Hepatocyte (in vitro differentiated cells): ENCODE measurements at regions not wholly inside any gene's neighbourhood (a gene's known extent, or its start where the extent isn't known, plus 50 kb on each side); places are given as distances from the start of the nearest gene placed in this dataset.

ENCODE experiments used
- DNase-seq: peaks from one replicate; pipeline ENCODE4 v3.0.0-alpha.2; 2016; ENCODE audit warnings: low spot score
- H2AFZ ChIP-seq: fragments of 200-600 bp; sonication (generic); 2 replicates; pipeline ENCODE4 v1.6.0; 2016; ENCODE audit warnings: antibody characterized with exemption, mild to moderate bottlenecking
- H3K27ac ChIP-seq: fragments of 200-600 bp; sonication (generic); 2 replicates; pipeline ENCODE4 v1.5.1; 2016; ENCODE audit warnings: mild to moderate bottlenecking
- H3K27me3 ChIP-seq: fragments of 200-600 bp; sonication (generic); 2 replicates; pipeline ENCODE4 v1.6.1; 2016
- H3K36me3 ChIP-seq: fragments of 200-600 bp; sonication (generic); replicated peaks from 2 replicates; pipeline ENCODE4 v1.5.1; 2016; ENCODE audit warnings: low read depth; ENCODE audit not compliant: insufficient read depth
- H3K4me1 ChIP-seq: fragments of 200-600 bp; sonication (generic); 2 replicates; pipeline ENCODE4 v1.5.1; 2016; ENCODE audit warnings: mild to moderate bottlenecking, moderate library complexity; ENCODE audit not compliant: insufficient read depth
- H3K4me2 ChIP-seq: fragments of 200-600 bp; sonication (generic); 2 replicates; pipeline ENCODE4 v1.6.0; 2016
- H3K4me3 ChIP-seq: fragments of 200-600 bp; sonication (generic); 2 replicates; pipeline ENCODE4 v1.5.1; 2016; ENCODE audit warnings: mild to moderate bottlenecking
- H3K79me2 ChIP-seq: fragments of 200-600 bp; sonication (generic); 2 replicates; pipeline ENCODE4 v1.6.0; 2017; ENCODE audit warnings: mild to moderate bottlenecking
- H3K9me2 ChIP-seq: fragments of 200-600 bp; sonication (generic); replicated peaks from 2 replicates; pipeline ENCODE4 v1.6.0; 2017; ENCODE audit warnings: mild to moderate bottlenecking; ENCODE audit not compliant: insufficient read depth
- H3K9me3 ChIP-seq: fragments of 200-600 bp; sonication (generic); 2 replicates; pipeline ENCODE4 v1.5.1; 2016; ENCODE audit warnings: low read depth, mild to moderate bottlenecking
- H4K20me1 ChIP-seq: fragments of 200-600 bp; sonication (generic); 2 replicates; pipeline ENCODE4 v1.6.0; 2016; ENCODE audit warnings: mild to moderate bottlenecking; ENCODE audit not compliant: insufficient read depth, poor library complexity, severe bottlenecking
- CTCF ChIP-seq: fragments of 200-600 bp; sonication (generic); IDR thresholded peaks from 2 replicates; pipeline ENCODE4 v1.5.1; 2016; ENCODE audit warnings: antibody characterized with exemption, mild to moderate bottlenecking; ENCODE audit not compliant: poor library complexity
- EZH2 ChIP-seq: fragments of 200-600 bp; sonication (generic); IDR thresholded peaks from 2 replicates; pipeline ENCODE4 v1.6.1; 2016; ENCODE audit warnings: antibody characterized with exemption, mild to moderate bottlenecking, borderline replicate concordance
- EZH2phosphoT487 ChIP-seq: fragments of 200-600 bp; sonication (generic); IDR thresholded peaks from one replicate; pipeline ENCODE4 v1.6.1; 2018; ENCODE audit warnings: antibody characterized with exemption, mild to moderate bottlenecking, low read depth, moderate library complexity; ENCODE audit not compliant: unreplicated experiment, severe bottlenecking
- WGBS: methylation state at CpG from one replicate; pipeline ENCODE4 v1.1.6; 2016; ENCODE audit warnings: low lambda C conversion rate; ENCODE audit errors: missing lambda C conversion rate; 5-methylcytosine and 5-hydroxymethylcytosine counted together

GRCh38 chr20:4581838-4582237 lies 104.4 kb upstream of the PRNP start:
- no peaks in the 10 kb centered on the region for H3K9me2 ChIP-seq
- no peaks in the 10 kb centered on the region for H3K36me3 ChIP-seq
- no peak overlapping the region for H3K4me2 ChIP-seq
- no peaks in the 10 kb centered on the region for H3K4me1 ChIP-seq
- TF ChIP-seq EZH2 (no peak), CTCF (no peak), EZH2phosphoT487 (no peak)
- 73% methylated on average over 5 of the region's 5 CpGs for WGBS
- no peak overlapping the region for H3K27ac ChIP-seq
- H3K79me2 ChIP-seq = no peaks in the 10 kb centered on the region
- no peak overlapping the region for H3K4me3 ChIP-seq
- no peaks in the 10 kb centered on the region for H3K9me3 ChIP-seq
- peaks cover 7% of the 10 kb centered on the region for H3K27me3 ChIP-seq
- H2AFZ ChIP-seq = no peak overlapping the region
- H4K20me1 ChIP-seq = no peaks in the 10 kb centered on the region
- no peak for DNase-seq

- Histone ChIP-seq H4K20me1 (no peaks in the 10 kb centered on the region), H3K36me3 (no peaks in the 10 kb centered on the region), H3K4me1 (no peaks in the 10 kb centered on the region), H3K4me3 (no peak overlapping the region), H3K4me2 (no peak overlapping the region), H3K9me2 (no peaks in the 10 kb centered on the region), H3K79me2 (no peaks in the 10 kb centered on the region), H3K27ac (no peak overlapping the region), H2AFZ (no peak overlapping the region), H3K27me3 (peaks cover 13% of the 10 kb centered on the region), H3K9me3 (no peaks in the 10 kb centered on the region)
- DNase-seq = no peak
- 81% methylated on average over 1 of the region's 1 CpG for WGBS
- TF ChIP-seq EZH2 (no peak), CTCF (no peak), EZH2phosphoT487 (no peak)
Observed at GRCh38 chr20:4578375-4578774, 107.9 kb upstream of the PRNP start.

- 70% methylated on average over 3 of the region's 3 CpGs for WGBS
- TF ChIP-seq EZH2 (no peak), CTCF (no peak), EZH2phosphoT487 (no peak)
- H3K4me2 ChIP-seq = no peak overlapping the region
- H3K27ac ChIP-seq = no peak overlapping the region
- H3K79me2 ChIP-seq = no peaks in the 10 kb centered on the region
- H3K9me3 ChIP-seq = no peaks in the 10 kb centered on the region
- no peak overlapping the region for H3K4me3 ChIP-seq
- H3K9me2 ChIP-seq = no peaks in the 10 kb centered on the region
- H3K4me1 ChIP-seq = no peaks in the 10 kb centered on the region
- no peak for DNase-seq
- H2AFZ ChIP-seq = no peak overlapping the region
- peaks cover 14% of the 10 kb centered on the region for H3K27me3 ChIP-seq
- H4K20me1 ChIP-seq = no peaks in the 10 kb centered on the region
- no peaks in the 10 kb centered on the region for H3K36me3 ChIP-seq
Observed at GRCh38 chr20:4574356-4574690, 111.9 kb upstream of the PRNP start.
